SK-N-SH (cell line): ENCODE measurements at regions not wholly inside any gene's neighbourhood (a gene's known extent, or its start where the extent isn't known, plus 50 kb on each side); places are given as distances from the start of the nearest gene placed in this dataset.
A peak's percentile ranks its signal among the peaks of the same experiment; 100 is the strongest.

ENCODE experiments used
- CTCF ChIA-PET: fragments of 300-600, 350-600 bp; formaldehyde crosslinking; extraction: SDS; loops from one replicate; lab custom pipeline; 2021; lab: Yijun Ruan, JAX
- POLR2A ChIA-PET: fragments of 350-600 bp; sonication (Branson Sonifier 250); formaldehyde crosslinking; extraction: SDS; loops from one replicate; lab custom pipeline; 2020; ENCODE audit warnings: antibody characterized with exemption, inconsistent platforms; lab: Yijun Ruan, JAX
- DNase-seq: peaks from one replicate; pipeline ENCODE4 v3.0.0; 2012
- H2AFZ ChIP-seq: fragments of 200-600 bp; sonication (generic); 2 replicates; pipeline ENCODE4 v1.8.1; 2016; ENCODE audit warnings: antibody characterized with exemption, mild to moderate bottlenecking, low read depth
- H3F3A ChIP-seq: fragments of 200-600 bp; sonication (generic); replicated peaks from 2 replicates; pipeline ENCODE3; 2016; ENCODE audit warnings: antibody characterized with exemption, mild to moderate bottlenecking; ENCODE audit not compliant: insufficient read depth
- H3K27ac ChIP-seq, 2 experiments: fragments of 200-500 bp in 1 of 2; fragments of 200-600 bp in 1 of 2; sonication (Bioruptor generic) in 1 of 2; sonication (generic), shearing (Covaris generic) in 1 of 2; 2 replicates each; pipeline versions ENCODE4 v1.5.1 to v1.6.1; 2014 to 2016; ENCODE audit warnings: low read depth in 2 of 2, inconsistent platforms in 1 of 2, low read length in 1 of 2, mild to moderate bottlenecking in 1 of 2, mixed read lengths in 1 of 2
- H3K27me3 ChIP-seq: fragments of 200-600 bp; sonication (generic), shearing (Covaris generic); 2 replicates; pipeline ENCODE4 v1.6.1; 2016; ENCODE audit warnings: mixed run types; ENCODE audit not compliant: insufficient read depth
- H3K36me3 ChIP-seq, 2 experiments: fragments of 200-500 bp in 1 of 2; fragments of 200-600 bp in 1 of 2; sonication (Bioruptor generic) in 1 of 2; sonication (generic) in 1 of 2; replicated peaks in 1 of 2; 2 replicates each; pipeline versions ENCODE3 to v1.5.1; 2014 to 2016; ENCODE audit warnings: low read length in 1 of 2, mild to moderate bottlenecking in 1 of 2; ENCODE audit not compliant: insufficient read depth in 2 of 2, control insufficient read depth in 1 of 2
- H3K4me1 ChIP-seq, 2 experiments: fragments of 200-500 bp in 1 of 2; fragments of 200-600 bp in 1 of 2; sonication (Bioruptor generic) in 1 of 2; sonication (generic), shearing (Covaris generic) in 1 of 2; 2 replicates each; pipeline versions ENCODE4 v1.5.1 to v1.6.1; 2014 to 2016; ENCODE audit warnings: low read depth in 1 of 2, low read length in 1 of 2, mixed run types in 1 of 2; ENCODE audit not compliant: insufficient read depth in 2 of 2, control insufficient read depth in 1 of 2
- H3K4me2 ChIP-seq: fragments of 200-600 bp; sonication (generic), shearing (Covaris generic); 2 replicates; pipeline ENCODE4 v1.6.1; 2017; ENCODE audit warnings: mixed run types
- H3K4me3 ChIP-seq, 2 experiments: fragments of 200-500 bp in 1 of 2; fragments of 200-600 bp in 1 of 2; sonication (Bioruptor generic) in 1 of 2; sonication (generic), shearing (Covaris generic) in 1 of 2; 2 replicates each; pipeline versions ENCODE4 v1.5.1 to v1.8.1; 2014 to 2016; ENCODE audit warnings: low read depth in 2 of 2, inconsistent platforms in 1 of 2, low read length in 1 of 2, mild to moderate bottlenecking in 1 of 2, mixed read lengths in 1 of 2, moderate library complexity in 1 of 2
- H3K79me2 ChIP-seq: fragments of 200-600 bp; sonication (generic); 2 replicates; pipeline ENCODE4 v1.8.1; 2017; ENCODE audit warnings: mild to moderate bottlenecking; ENCODE audit not compliant: insufficient read depth
- H3K9ac ChIP-seq: fragments of 200-600 bp; sonication (generic); 2 replicates; pipeline ENCODE4 v1.6.1; 2017; ENCODE audit warnings: mixed run types
- H3K9me2 ChIP-seq: fragments of 200-600 bp; sonication (generic); 2 replicates; pipeline ENCODE4 v1.6.1; 2017; ENCODE audit warnings: mixed run types
- H3K9me3 ChIP-seq: fragments of 200-600 bp; sonication (generic); 2 replicates; pipeline ENCODE4 v1.6.1; 2017; ENCODE audit warnings: mixed run types, mild to moderate bottlenecking, moderate library complexity
- H4K20me1 ChIP-seq: fragments of 200-600 bp; sonication (generic); 2 replicates; pipeline ENCODE4 v1.6.1; 2017; ENCODE audit warnings: mild to moderate bottlenecking, mixed run types; ENCODE audit not compliant: insufficient read depth
- CHD2 ChIP-seq: fragments of 150-350 bp; IDR thresholded peaks from 2 replicates; pipeline ENCODE4 v1.6.1; 2018; ENCODE audit warnings: low read length; ENCODE audit not compliant: partially characterized antibody
- CTCF ChIP-seq: fragments of 200-600 bp; sonication (generic); IDR thresholded peaks from 2 replicates; pipeline ENCODE4 v1.6.1; 2017; ENCODE audit warnings: antibody characterized with exemption, mild to moderate bottlenecking, moderate library complexity
- EP300 ChIP-seq, 2 experiments: IDR thresholded peaks; 2 replicates each; pipeline versions ENCODE4 v1.4.0 to v1.6.1; 2012; ENCODE audit warnings: borderline replicate concordance in 1 of 2, low read depth in 1 of 2, low read length in 1 of 2
- EZH2phosphoT487 ChIP-seq: fragments of 200-600 bp; sonication (generic); IDR thresholded peaks from 2 replicates; pipeline ENCODE4 v1.6.1; 2017; ENCODE audit warnings: low read depth, mixed run types, mild to moderate bottlenecking, antibody characterized with exemption, moderate library complexity, borderline replicate concordance
- FOSL2 ChIP-seq: IDR thresholded peaks from 2 replicates; pipeline ENCODE4 v1.4.0; 2012; ENCODE audit warnings: low read depth, mild to moderate bottlenecking, moderate library complexity, borderline replicate concordance
- FOXJ3 ChIP-seq: sonication (generic); formaldehyde crosslinking; IDR thresholded peaks from 2 replicates; pipeline ENCODE4 v1.5.1; 2020; ENCODE audit warnings: mild to moderate bottlenecking, missing genetic modification reagents
- JUND ChIP-seq: IDR thresholded peaks from 2 replicates; pipeline ENCODE4 v1.4.0; 2012
- MEF2A ChIP-seq: IDR thresholded peaks from 2 replicates; pipeline ENCODE4 v1.4.0; 2012; ENCODE audit warnings: low read depth, borderline replicate concordance
- MXI1 ChIP-seq: IDR thresholded peaks from 2 replicates; pipeline ENCODE4 v1.6.1; 2012; ENCODE audit warnings: mild to moderate bottlenecking, low read depth, low read length, improper control_type of control experiment
- NRF1 ChIP-seq: IDR thresholded peaks from 2 replicates; pipeline ENCODE4 v1.6.1; 2012; ENCODE audit warnings: low read depth, mild to moderate bottlenecking, low read length
- PBX3 ChIP-seq: IDR thresholded peaks from 2 replicates; pipeline ENCODE4; 2012
- POLR2AphosphoS5 ChIP-seq: IDR thresholded peaks from 2 replicates; pipeline ENCODE4 v1.6.1; 2012; ENCODE audit warnings: low read depth, low read length
- RCOR1 ChIP-seq: fragments of 150-350 bp; IDR thresholded peaks from 2 replicates; pipeline ENCODE4 v1.6.1; 2017; ENCODE audit warnings: antibody characterized with exemption, low read length
- RFX5 ChIP-seq: IDR thresholded peaks from 2 replicates; pipeline ENCODE4 v1.6.1; 2012; ENCODE audit warnings: mild to moderate bottlenecking, improper control_type of control experiment, low read length
- RXRA ChIP-seq: IDR thresholded peaks from 2 replicates; pipeline ENCODE4 v1.4.0; 2012; ENCODE audit warnings: low read depth, mild to moderate bottlenecking, borderline replicate concordance
- SIN3A ChIP-seq: IDR thresholded peaks from 2 replicates; pipeline ENCODE4 v1.6.1; 2012; ENCODE audit warnings: low read depth, mild to moderate bottlenecking, low read length, moderate library complexity, borderline replicate concordance
- TAF1 ChIP-seq: IDR thresholded peaks from 2 replicates; pipeline ENCODE4 v1.6.1; 2012; ENCODE audit warnings: low read depth, mild to moderate bottlenecking, low read length, moderate library complexity, borderline replicate concordance
- TCF12 ChIP-seq: IDR thresholded peaks from 2 replicates; pipeline ENCODE4 v1.4.0; 2012
- TEAD4 ChIP-seq: IDR thresholded peaks from 2 replicates; pipeline ENCODE4 v1.4.0; 2012; ENCODE audit warnings: mild to moderate bottlenecking, borderline replicate concordance; ENCODE audit not compliant: insufficient read depth
- WGBS: methylation state at CpG from one replicate; pipeline ENCODE4 v1.1.6; 2017; ENCODE audit warnings: low lambda C conversion rate; 5-methylcytosine and 5-hydroxymethylcytosine counted together
- TF ChIP-seq, protein P1 (sequence below): IDR thresholded peaks from 2 replicates; pipeline ENCODE4 v1.4.0; 2012; ENCODE audit warnings: low read depth, borderline replicate concordance
- TF ChIP-seq, protein P2 (sequence below): fragments of 150-350 bp; IDR thresholded peaks from 2 replicates; pipeline ENCODE4 v1.6.1; 2017; ENCODE audit warnings: antibody characterized with exemption, low read length, low read depth, borderline replicate concordance
- TF ChIP-seq, protein P3 (sequence below): IDR thresholded peaks from 2 replicates; pipeline ENCODE4 v1.6.1; 2012; ENCODE audit warnings: mild to moderate bottlenecking, low read depth, low read length, moderate library complexity

- H3K4me3 ChIP-seq, result no peak overlapping the region; a peak in 1 of 4 replicates
- H3K36me3 ChIP-seq, result peaks cover 0 to 2% of the 10 kb centered on the region in 2 experiments
- H3K9ac ChIP-seq, result no peak overlapping the region
- H3K9me2 ChIP-seq, result no peaks in the 10 kb centered on the region
- peak overlapping the region; percentile 21; the same call in 1 of the 2 replicates for H3K4me2 ChIP-seq
- no peaks in the 10 kb centered on the region for H3K27me3 ChIP-seq
- H3K4me1 ChIP-seq, result peaks cover 0 to 12% of the 10 kb centered on the region in 2 experiments; a peak in 1 of 4 replicates
- peak overlapping the region; percentile 25; the same call in 1 of the 2 replicates for H2AFZ ChIP-seq
- CTCF ChIA-PET, result no interaction called here
- no peaks in the 10 kb centered on the region for H3F3A ChIP-seq
- H3K27ac ChIP-seq, result peak overlapping the region in 1 of 2 experiments; percentile 53; a peak in 2 of 4 replicates
- H4K20me1 ChIP-seq, result no peaks in the 10 kb centered on the region
- 17% methylated on average over 4 of the region's 4 CpGs for WGBS
- POLR2A ChIA-PET, result no interaction called here
- H3K9me3 ChIP-seq, result no peaks in the 10 kb centered on the region
- no peak for DNase-seq
- H3K79me2 ChIP-seq, result no peaks in the 10 kb centered on the region
- TF ChIP-seq JUND, result 0 out of 2 replicates have a peak, but pooled peaks have one; percentile 28
- TF ChIP-seq, protein P1, sequence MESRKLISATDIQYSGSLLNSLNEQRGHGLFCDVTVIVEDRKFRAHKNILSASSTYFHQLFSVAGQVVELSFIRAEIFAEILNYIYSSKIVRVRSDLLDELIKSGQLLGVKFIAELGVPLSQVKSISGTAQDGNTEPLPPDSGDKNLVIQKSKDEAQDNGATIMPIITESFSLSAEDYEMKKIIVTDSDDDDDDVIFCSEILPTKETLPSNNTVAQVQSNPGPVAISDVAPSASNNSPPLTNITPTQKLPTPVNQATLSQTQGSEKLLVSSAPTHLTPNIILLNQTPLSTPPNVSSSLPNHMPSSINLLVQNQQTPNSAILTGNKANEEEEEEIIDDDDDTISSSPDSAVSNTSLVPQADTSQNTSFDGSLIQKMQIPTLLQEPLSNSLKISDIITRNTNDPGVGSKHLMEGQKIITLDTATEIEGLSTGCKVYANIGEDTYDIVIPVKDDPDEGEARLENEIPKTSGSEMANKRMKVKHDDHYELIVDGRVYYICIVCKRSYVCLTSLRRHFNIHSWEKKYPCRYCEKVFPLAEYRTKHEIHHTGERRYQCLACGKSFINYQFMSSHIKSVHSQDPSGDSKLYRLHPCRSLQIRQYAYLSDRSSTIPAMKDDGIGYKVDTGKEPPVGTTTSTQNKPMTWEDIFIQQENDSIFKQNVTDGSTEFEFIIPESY, result no peak
- TF ChIP-seq FOXJ3 (CRISPR knock-in tag), result no peak
- TF ChIP-seq, protein P2, sequence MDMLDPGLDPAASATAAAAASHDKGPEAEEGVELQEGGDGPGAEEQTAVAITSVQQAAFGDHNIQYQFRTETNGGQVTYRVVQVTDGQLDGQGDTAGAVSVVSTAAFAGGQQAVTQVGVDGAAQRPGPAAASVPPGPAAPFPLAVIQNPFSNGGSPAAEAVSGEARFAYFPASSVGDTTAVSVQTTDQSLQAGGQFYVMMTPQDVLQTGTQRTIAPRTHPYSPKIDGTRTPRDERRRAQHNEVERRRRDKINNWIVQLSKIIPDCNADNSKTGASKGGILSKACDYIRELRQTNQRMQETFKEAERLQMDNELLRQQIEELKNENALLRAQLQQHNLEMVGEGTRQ, result no peak
- TF ChIP-seq SIN3A, result no peak
- TF ChIP-seq RFX5, result no peak
- TF ChIP-seq CHD2, result no peak
- TF ChIP-seq EP300 (IDR thresholded peaks at IDR 0.05; ENCODE audit: borderline replicate concordance in 1 of 2, low read depth in 1 of 2, low read length in 1 of 2), result no peak
- peak; percentile 32; the same call in 1 of the 2 replicates for TF ChIP-seq FOSL2
- no peak for TF ChIP-seq MXI1
- TF ChIP-seq RXRA, result no peak; the same call in 1 of the 2 replicates
- no peak for TF ChIP-seq MEF2A
- TF ChIP-seq TEAD4, result peak; percentile 70; the same call in 1 of the 2 replicates
- no peak for TF ChIP-seq NRF1
- no peak for TF ChIP-seq EZH2phosphoT487
- no peak for TF ChIP-seq POLR2AphosphoS5
- TF ChIP-seq, protein P3, sequence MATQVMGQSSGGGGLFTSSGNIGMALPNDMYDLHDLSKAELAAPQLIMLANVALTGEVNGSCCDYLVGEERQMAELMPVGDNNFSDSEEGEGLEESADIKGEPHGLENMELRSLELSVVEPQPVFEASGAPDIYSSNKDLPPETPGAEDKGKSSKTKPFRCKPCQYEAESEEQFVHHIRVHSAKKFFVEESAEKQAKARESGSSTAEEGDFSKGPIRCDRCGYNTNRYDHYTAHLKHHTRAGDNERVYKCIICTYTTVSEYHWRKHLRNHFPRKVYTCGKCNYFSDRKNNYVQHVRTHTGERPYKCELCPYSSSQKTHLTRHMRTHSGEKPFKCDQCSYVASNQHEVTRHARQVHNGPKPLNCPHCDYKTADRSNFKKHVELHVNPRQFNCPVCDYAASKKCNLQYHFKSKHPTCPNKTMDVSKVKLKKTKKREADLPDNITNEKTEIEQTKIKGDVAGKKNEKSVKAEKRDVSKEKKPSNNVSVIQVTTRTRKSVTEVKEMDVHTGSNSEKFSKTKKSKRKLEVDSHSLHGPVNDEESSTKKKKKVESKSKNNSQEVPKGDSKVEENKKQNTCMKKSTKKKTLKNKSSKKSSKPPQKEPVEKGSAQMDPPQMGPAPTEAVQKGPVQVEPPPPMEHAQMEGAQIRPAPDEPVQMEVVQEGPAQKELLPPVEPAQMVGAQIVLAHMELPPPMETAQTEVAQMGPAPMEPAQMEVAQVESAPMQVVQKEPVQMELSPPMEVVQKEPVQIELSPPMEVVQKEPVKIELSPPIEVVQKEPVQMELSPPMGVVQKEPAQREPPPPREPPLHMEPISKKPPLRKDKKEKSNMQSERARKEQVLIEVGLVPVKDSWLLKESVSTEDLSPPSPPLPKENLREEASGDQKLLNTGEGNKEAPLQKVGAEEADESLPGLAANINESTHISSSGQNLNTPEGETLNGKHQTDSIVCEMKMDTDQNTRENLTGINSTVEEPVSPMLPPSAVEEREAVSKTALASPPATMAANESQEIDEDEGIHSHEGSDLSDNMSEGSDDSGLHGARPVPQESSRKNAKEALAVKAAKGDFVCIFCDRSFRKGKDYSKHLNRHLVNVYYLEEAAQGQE, result no peak
- no peak for TF ChIP-seq CTCF
- TF ChIP-seq RCOR1, result no peak
- no peak for TF ChIP-seq PBX3
- no peak for TF ChIP-seq TAF1
- peak; percentile 50; the same call in 1 of the 2 replicates for TF ChIP-seq TCF12
Observed at GRCh38 chr3:16728770-16729745, 123.8 kb upstream of the DAZL start.
